Activated T-cell treated with anti-CD3 and anti-CD28 coated beads, Interleukin-2, amount 50 U/mL, for 4 hours (primary cell): ENCODE measurements at regions not wholly inside any gene's neighbourhood (a gene's known extent, or its start where the extent isn't known, plus 50 kb on each side); places are given as distances from the start of the nearest gene placed in this dataset.
"Not testable (repeated sequence)": the region's sequence is repeated elsewhere in the genome, so short reads cannot be mapped to it uniquely, and the experiment has no call there.

Source experiments
- ATAC-seq, 2 donors: fragments of 200-7000 bp; cut with Tn5 transposase; one replicate each; pipeline ENCODE4 v1.10.0; 2021
- DNase-seq: peaks from one replicate; pipeline ENCODE4 v3.0.0-alpha.2; 2020
- H3K27me3 Mint-ChIP-seq: one replicate; pipeline ENCODE4 v1.8.0; 2021; ENCODE audit warnings: low read depth, mixed read lengths
- H3K36me3 Mint-ChIP-seq: one replicate; pipeline ENCODE4 v1.8.0; 2022; ENCODE audit warnings: mixed read lengths; ENCODE audit not compliant: insufficient read depth
- H3K4me1 Mint-ChIP-seq: one replicate; pipeline ENCODE4 v1.8.0; 2021; ENCODE audit warnings: low read depth, mixed read lengths
- H3K4me3 Mint-ChIP-seq: one replicate; pipeline ENCODE4 v1.8.0; 2021; ENCODE audit warnings: mild to moderate bottlenecking, moderate library complexity, mixed read lengths
- H3K9me3 Mint-ChIP-seq: one replicate; pipeline ENCODE4 v1.8.0; 2021; ENCODE audit warnings: mixed read lengths

DNA sequence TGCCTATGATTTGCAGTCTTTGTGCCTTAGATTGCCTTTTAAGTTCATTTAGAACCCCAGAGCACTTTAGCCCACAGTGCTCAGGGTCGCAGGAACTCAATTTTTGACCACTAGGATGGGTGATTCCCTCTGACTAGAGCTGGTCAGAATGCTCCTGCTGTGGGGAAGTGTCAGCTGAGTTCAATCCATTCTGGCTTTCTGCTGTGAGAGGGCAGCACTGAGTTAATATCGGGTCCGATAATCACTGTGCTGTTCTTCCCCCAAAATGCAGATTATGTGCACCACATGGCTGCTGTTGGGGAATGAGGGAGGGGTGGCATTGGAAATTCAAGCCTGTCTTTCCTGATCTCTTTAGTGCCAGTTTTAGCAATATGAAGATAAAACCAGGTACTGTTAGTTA is 886.4 kb downstream of the DNAJB9 start:
- Mint-ChIP-seq H3K27me3 (no peaks in the 10 kb centered on the region), H3K4me1 (no peaks in the 10 kb centered on the region), H3K4me3 (no peak overlapping the region), H3K9me3 (peaks cover 12% of the 10 kb centered on the region), H3K36me3 (no peaks in the 10 kb centered on the region)
- DNase-seq (no peak), ATAC-seq (no peak)

DNA sequence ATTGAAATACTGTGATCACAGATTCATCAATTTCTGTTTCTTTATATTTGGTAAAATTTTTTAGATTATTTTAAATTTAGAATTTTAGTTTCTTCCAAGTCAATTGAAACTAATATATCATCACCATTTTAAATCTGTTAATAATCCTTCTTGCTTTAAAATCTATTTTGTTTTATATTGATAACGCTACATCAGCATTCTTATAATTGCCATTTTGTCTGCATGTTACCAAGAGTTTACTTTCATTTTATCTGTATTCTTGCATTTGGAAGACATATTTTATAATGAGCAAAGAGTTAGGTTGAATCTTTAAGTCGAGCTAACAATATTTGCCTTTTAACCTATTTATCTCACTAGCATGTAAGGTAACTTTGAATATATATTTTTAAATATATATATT is 890.6 kb downstream of the DNAJB9 start:
- no peak overlapping the region for H3K4me3 Mint-ChIP-seq
- ATAC-seq (no peak), DNase-seq (no peak)
- H3K9me3 Mint-ChIP-seq, result no peaks in the 10 kb centered on the region
- H3K4me1 Mint-ChIP-seq, result no peaks in the 10 kb centered on the region
- H3K36me3 Mint-ChIP-seq, result no peaks in the 10 kb centered on the region
- H3K27me3 Mint-ChIP-seq, result no peaks in the 10 kb centered on the region

GRCh38 chr7:109462171-109462570 is 892.5 kb downstream of the DNAJB9 start:
- Mint-ChIP-seq H3K4me3 (no peak overlapping the region), H3K36me3 (no peaks in the 10 kb centered on the region), H3K27me3 (no peaks in the 10 kb centered on the region), H3K4me1 (no peaks in the 10 kb centered on the region), H3K9me3 (no peaks in the 10 kb centered on the region)
- ATAC-seq, result no peak
- DNase-seq, result no peak

GRCh38 chr7:109467729-109468128 is 898.1 kb downstream of the DNAJB9 start:
- H3K4me3 Mint-ChIP-seq, H3K4me1 Mint-ChIP-seq, H3K36me3 Mint-ChIP-seq, DNase-seq, H3K9me3 Mint-ChIP-seq, ATAC-seq, H3K27me3 Mint-ChIP-seq: not testable (repeated sequence)

- DNase-seq (no peak), ATAC-seq (no peak)
- Mint-ChIP-seq H3K4me3 (no peak overlapping the region), H3K27me3 (no peaks in the 10 kb centered on the region), H3K4me1 (no peaks in the 10 kb centered on the region), H3K9me3 (no peaks in the 10 kb centered on the region), H3K36me3 (no peaks in the 10 kb centered on the region)
Measured at GRCh38 chr7:109473172-109473571, 903.5 kb downstream of the DNAJB9 start.

DNA sequence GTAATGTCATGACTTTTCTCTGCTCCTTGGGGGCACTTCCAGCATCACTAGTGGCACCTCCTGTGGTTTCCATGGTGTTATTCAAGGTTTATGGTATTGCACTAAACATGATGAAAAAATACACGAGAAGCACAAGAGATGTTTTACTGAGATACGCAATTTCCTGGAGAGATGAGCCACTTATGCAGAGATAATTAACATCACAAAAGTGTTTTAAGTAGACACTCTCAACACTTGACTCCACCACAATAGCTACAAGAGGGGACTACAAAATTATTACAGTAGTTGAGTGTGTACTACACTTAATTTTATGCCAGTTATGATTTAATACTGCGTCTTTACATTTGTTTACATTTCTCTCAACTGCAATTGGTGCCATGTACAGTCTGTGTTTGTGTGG is 906.7 kb downstream of the DNAJB9 start:
- H3K4me1 Mint-ChIP-seq, result no peaks in the 10 kb centered on the region
- H3K4me3 Mint-ChIP-seq, result no peak overlapping the region
- DNase-seq (no peak), ATAC-seq (no peak)
- no peaks in the 10 kb centered on the region for H3K36me3 Mint-ChIP-seq
- H3K27me3 Mint-ChIP-seq, result no peaks in the 10 kb centered on the region
- H3K9me3 Mint-ChIP-seq, result no peaks in the 10 kb centered on the region

- H3K4me3 Mint-ChIP-seq, result no peak overlapping the region
- H3K36me3 Mint-ChIP-seq, result no peaks in the 10 kb centered on the region
- H3K9me3 Mint-ChIP-seq, result peaks cover 4% of the 10 kb centered on the region
- H3K4me1 Mint-ChIP-seq, result no peaks in the 10 kb centered on the region
- DNase-seq, result no peak
- no peaks in the 10 kb centered on the region for H3K27me3 Mint-ChIP-seq
- no peak for ATAC-seq
Measured at GRCh38 chr7:109479388-109479787, 909.7 kb downstream of the DNAJB9 start.

DNA sequence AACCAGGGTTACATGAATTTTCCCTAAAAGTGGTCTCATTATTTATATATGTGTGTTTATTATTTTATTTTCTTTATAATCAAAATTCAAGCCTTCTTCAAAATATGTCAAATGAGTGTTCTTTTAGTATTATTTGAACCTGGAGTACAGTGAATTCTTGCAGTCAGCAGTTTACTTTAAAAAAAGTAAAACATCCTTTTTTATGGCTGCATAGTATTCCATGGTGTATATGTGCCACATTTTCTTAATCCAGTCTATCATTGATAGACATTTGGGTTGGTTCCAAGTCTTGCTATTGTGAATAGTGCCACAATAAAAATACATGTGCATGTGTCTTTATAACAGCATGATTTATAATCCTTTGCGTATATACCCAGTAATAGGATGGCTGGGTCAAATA is 920.9 kb downstream of the DNAJB9 start:
- H3K4me1 Mint-ChIP-seq, H3K36me3 Mint-ChIP-seq, H3K4me3 Mint-ChIP-seq, DNase-seq, H3K9me3 Mint-ChIP-seq, ATAC-seq, H3K27me3 Mint-ChIP-seq: not testable (repeated sequence)

DNA sequence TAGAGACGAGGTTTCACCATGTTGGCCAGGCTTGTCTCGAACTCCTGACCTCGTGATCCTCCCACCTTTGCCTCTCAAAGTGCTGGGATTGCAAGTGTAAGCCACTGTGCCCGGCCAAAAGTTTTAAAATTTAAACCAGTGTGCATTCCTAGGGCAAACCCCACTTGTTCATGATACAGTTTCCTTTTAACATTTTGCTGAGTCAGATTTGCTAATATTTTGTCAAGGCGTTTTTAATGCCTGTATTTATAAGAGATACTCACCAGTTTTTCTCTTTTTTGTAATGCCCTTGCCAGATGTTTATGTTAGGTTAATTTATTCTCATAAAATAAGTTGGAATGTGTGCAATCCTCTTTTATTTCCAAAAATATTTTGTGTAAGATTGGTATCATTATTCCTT is 927.4 kb downstream of the DNAJB9 start:
- ATAC-seq (no peak), DNase-seq (no peak)
- peaks cover 11% of the 10 kb centered on the region for H3K9me3 Mint-ChIP-seq
- H3K27me3 Mint-ChIP-seq, result no peaks in the 10 kb centered on the region
- no peaks in the 10 kb centered on the region for H3K36me3 Mint-ChIP-seq
- no peaks in the 10 kb centered on the region for H3K4me1 Mint-ChIP-seq
- no peak overlapping the region for H3K4me3 Mint-ChIP-seq

DNA sequence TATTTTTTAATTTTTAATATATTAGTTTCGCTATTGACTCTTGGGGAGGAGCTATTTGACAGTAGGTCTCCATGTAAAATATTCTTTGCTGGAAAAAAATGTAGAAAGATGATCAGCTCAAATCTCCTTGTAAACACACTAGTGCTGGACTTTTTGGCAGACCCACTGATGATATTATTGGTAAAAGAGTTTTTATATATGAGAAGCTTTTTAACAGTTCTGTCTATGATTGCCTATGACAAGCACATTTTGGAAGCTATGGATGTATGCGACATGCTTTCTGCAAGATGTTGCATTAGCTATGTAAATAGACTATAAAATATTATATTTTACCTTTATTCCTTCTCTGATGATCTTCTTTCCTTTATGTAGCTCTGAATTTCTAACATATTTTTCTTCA is 928.5 kb downstream of the DNAJB9 start:
- H3K4me3 Mint-ChIP-seq, result no peak overlapping the region
- peaks cover 11% of the 10 kb centered on the region for H3K9me3 Mint-ChIP-seq
- ATAC-seq, result no peak
- H3K4me1 Mint-ChIP-seq, result no peaks in the 10 kb centered on the region
- no peak for DNase-seq
- H3K27me3 Mint-ChIP-seq, result no peaks in the 10 kb centered on the region
- H3K36me3 Mint-ChIP-seq, result no peaks in the 10 kb centered on the region

DNA sequence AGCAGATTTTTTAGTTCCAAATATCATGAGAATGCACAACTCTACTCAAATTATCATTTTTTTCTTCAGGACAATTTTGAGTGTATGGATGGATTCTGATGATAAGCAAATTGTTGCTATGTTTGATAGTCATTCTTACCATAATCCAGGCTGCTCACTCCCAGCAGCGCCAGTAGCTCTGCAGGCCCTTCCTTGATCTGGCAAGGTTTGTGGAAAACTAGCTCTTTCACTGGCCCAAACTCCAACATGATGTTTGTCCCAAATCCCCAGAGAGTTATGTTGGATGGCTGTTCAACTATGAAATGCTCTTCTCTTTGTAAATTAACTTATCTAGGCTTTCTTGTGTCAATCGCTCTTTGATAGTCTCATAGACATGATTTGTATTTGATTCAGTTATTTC is 933.7 kb downstream of the DNAJB9 start:
- H3K27me3 Mint-ChIP-seq, result no peaks in the 10 kb centered on the region
- H3K4me1 Mint-ChIP-seq, result no peaks in the 10 kb centered on the region
- H3K9me3 Mint-ChIP-seq, result peaks cover 11% of the 10 kb centered on the region
- no peaks in the 10 kb centered on the region for H3K36me3 Mint-ChIP-seq
- no peak for ATAC-seq
- H3K4me3 Mint-ChIP-seq, result no peak overlapping the region
- no peak for DNase-seq

DNA sequence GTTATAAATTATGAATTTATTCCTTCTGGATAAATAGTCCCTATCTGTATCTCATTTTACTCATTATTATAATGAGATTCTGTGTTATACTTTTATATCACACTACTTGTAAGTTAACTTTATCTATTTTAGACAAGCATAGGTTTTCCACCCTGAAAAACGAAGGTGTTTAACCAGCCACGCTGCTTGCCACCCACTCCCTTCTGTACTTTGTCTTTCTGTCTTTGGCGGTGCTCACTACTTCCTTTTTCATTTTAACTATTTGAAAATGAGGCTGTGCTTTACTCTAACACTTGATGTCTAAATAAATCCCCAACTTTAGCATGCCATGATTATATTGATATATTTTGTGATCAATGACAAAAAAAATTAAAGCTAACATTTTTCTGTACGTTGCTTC is 952.9 kb downstream of the DNAJB9 start:
- no peak for ATAC-seq
- DNase-seq, result no peak
- Mint-ChIP-seq H3K9me3 (no peaks in the 10 kb centered on the region), H3K36me3 (no peaks in the 10 kb centered on the region), H3K4me3 (no peak overlapping the region), H3K4me1 (no peaks in the 10 kb centered on the region), H3K27me3 (no peaks in the 10 kb centered on the region)

GRCh38 chr7:109527833-109528232 is 958.2 kb downstream of the DNAJB9 start:
- H3K4me3 Mint-ChIP-seq, result no peak overlapping the region
- ATAC-seq (no peak), DNase-seq (no peak)
- no peaks in the 10 kb centered on the region for H3K27me3 Mint-ChIP-seq
- no peaks in the 10 kb centered on the region for H3K36me3 Mint-ChIP-seq
- H3K4me1 Mint-ChIP-seq, result no peaks in the 10 kb centered on the region
- H3K9me3 Mint-ChIP-seq, result no peaks in the 10 kb centered on the region

- DNase-seq (no peak), ATAC-seq (no peak)
- H3K9me3 Mint-ChIP-seq, result no peaks in the 10 kb centered on the region
- H3K27me3 Mint-ChIP-seq, result no peaks in the 10 kb centered on the region
- no peak overlapping the region for H3K4me3 Mint-ChIP-seq
- no peaks in the 10 kb centered on the region for H3K4me1 Mint-ChIP-seq
- no peaks in the 10 kb centered on the region for H3K36me3 Mint-ChIP-seq
Measured at GRCh38 chr7:109529712-109530111, 960.0 kb downstream of the DNAJB9 start.

GRCh38 chr7:109532262-109532992 is 962.8 kb downstream of the DNAJB9 start:
- DNase-seq, result no peak
- Mint-ChIP-seq H3K9me3 (no peaks in the 10 kb centered on the region), H3K36me3 (no peaks in the 10 kb centered on the region), H3K4me1 (no peaks in the 10 kb centered on the region), H3K4me3 (no peak overlapping the region), H3K27me3 (no peaks in the 10 kb centered on the region)
- no peak for ATAC-seq

GRCh38 chr7:109545686-109546085 is 976.0 kb downstream of the DNAJB9 start:
- ATAC-seq (no peak), DNase-seq (no peak)
- no peaks in the 10 kb centered on the region for H3K36me3 Mint-ChIP-seq
- no peak overlapping the region for H3K4me3 Mint-ChIP-seq
- no peaks in the 10 kb centered on the region for H3K4me1 Mint-ChIP-seq
- H3K9me3 Mint-ChIP-seq, result peaks cover 22% of the 10 kb centered on the region
- H3K27me3 Mint-ChIP-seq, result no peaks in the 10 kb centered on the region
